ENCODE measurements at regions not wholly inside any gene's neighbourhood (a gene's known extent, or its start where the extent isn't known, plus 50 kb on each side); places are given as distances from the start of the nearest gene placed in this dataset.

DNA sequence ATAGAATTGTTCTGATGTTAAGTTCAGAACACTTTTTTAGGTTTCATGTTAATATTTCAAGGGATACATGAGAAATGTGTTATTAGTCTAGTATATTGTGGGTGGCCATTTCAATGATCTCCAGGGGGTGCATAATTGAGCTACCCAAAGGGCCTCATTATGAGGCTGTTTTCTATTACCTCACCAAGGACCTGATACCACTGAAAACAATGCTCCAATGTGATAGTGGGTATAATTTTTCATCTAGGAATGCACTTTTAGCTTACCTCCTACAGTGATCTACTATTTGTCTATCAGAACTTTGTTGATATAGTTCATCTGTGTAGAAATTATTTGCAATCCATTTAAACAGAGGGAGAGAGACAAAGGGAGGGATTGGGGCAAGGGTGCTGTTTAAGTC is 106.8 kb upstream of the HS3ST5 start:
- no peak for TF ChIP-seq POLR2AphosphoS5 (IDR thresholded peaks at IDR 0.05; ENCODE audit: low read depth, low read length)
- no peak for TF ChIP-seq CTCF (IDR thresholded peaks at IDR 0.05)
